GM21367 (cell line): ENCODE measurements at regions not wholly inside any gene's neighbourhood (a gene's known extent, or its start where the extent isn't known, plus 50 kb on each side); places are given as distances from the start of the nearest gene placed in this dataset.

Source experiments
- ATAC-seq: cut with Tn5 transposase; IDR thresholded peaks from one replicate; pipeline ENCODE4 v1.9.1; 2021; ENCODE audit not compliant: unreplicated experiment

DNA sequence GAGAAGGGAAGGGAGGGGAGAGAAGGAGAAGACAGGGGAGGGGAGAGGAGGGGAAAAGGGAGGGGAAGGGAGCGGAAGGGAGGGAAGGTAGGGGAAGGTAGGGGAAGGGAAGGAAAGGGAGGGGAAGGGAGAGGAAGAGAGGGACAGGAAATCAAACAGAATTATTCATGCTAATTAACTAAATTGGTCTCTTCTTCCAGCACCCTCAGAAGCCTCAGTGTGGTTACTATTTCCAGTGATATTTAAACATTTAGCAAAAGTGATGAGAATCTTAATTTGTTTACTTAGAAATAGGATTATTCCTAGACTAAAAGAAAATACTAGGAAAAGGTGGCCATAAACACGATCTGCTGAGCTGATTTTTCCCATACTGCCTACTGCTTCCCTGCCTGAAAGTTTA lies 193.1 kb upstream of the CPEB2 start:
- no peak for ATAC-seq

DNA sequence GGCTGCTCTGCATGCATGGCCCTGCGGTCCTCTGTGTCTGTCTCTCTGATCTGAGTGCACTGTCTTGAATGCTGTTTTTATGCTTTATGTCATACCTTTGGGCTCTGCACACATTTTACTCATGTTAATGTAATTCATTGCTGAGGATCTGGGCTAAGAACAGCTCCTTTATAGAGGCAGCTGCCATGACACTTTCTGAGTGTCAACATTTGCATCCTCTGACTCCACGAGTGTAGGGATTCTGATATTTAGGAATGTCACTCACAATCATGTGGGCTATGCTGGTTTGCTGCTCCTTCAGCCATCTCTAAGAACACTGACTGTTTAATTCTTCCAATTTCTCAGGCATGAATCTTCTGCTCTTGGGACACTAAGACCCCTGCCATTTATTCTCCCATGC lies 192.2 kb upstream of the CPEB2 start:
- ATAC-seq, result no peak

DNA sequence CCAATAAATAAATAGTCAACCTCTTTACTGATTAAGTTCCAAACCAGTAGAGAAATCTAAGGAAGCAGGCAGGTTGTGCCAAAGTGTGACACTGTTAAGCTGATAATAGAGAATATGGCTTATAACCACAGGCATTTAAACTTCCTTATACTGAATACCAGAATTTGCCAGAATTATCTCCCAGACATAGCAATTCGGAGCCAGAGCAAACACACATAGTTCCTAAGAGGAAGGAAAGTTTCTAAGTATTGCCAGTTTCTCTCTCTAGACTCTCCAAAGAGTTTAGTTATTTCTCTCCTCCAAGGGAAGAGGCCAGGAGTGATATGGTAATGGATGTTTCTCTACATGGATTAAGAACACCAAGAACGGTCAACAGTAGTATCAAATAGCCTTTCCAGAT lies 191.7 kb upstream of the CPEB2 start:
- ATAC-seq, result no peak

DNA sequence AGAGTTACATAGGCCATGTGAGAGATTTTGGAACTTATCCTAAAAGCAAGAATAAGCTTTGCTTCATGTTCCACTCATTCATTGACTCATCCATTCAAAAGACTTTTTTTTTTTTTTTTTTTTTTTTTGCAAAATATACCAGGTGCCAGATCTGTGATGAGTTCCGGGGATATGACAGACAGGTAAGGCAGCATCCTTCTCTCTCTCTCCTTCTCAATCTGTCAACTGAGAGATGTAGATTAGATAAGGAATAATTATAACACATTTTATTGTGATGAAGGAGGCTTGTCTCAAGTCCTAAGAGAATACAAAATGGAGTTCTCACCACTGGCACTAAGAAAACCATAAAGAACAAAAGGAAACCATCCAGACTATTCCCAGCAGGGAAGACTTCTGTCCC lies 190.2 kb upstream of the CPEB2 start:
- no peak for ATAC-seq

DNA sequence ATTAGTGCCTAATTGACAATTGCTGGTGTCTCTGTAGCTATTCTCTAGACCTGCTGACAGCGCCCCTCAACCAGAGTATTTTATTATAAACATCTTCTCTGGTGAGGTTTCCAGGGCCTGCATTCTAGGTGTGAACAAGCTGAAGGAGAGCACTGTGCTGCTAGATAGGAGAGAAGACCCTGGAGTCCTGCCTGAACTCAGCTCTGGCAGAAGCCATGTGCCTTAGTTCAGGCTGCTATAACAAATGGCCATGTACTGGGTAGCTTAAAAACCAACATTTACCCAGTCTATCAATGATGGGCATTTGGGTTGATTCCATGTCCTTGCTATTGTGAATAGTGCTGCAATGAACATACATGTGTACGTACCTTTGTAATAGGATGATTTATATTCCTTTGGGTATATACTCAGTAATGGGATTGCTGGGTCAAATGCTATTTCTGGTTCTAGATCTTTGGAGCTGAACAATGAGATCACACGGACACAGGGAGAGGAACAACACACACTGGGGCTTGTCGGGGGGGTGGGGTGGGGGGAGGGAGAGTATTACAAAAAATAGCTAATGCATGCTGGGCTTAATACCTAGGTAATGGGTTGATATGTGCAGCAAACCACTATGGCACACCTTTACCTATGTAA lies 185.5 kb upstream of the CPEB2 start:
- ATAC-seq, result no peak

DNA sequence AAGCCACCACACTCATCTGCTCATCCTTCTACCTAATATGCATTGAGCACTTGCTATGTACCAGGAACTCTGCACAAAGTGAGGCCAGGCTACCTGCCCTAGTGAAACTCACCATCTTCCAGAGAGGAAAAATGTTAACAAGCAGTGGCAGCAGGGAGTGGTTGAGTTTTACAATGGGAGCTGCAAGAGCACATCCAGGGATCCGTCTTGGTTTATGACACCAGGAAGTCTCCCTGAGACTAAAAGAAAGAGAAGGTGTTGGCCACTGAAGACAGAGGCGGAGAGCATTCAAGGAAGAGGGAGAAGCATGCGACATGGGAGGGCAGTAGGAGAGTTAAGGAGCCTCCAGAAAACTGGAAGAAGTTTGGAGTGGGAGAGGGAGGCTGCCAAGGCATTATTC lies 178.1 kb upstream of the CPEB2 start:
- ATAC-seq, result no peak

DNA sequence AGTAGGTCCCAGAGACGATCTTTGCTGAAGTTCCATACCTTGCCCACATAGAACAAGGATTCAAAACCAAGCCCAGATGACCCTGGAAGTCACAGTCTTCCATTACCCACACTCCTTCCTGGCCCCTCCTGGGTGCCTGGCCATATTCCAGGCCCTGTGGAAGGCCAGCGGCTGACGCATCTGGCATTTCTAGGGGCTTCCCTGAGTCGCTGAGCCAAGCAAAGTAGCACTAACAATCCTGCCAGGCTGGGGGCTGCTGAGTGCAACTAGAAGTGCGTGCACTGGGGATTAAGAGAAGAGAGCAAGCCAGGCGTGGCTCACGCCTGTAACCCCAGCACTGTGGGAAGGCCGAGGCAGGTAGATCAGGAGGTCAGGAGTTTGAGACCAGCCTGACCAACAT lies 175.2 kb upstream of the CPEB2 start:
- ATAC-seq, result no peak

DNA sequence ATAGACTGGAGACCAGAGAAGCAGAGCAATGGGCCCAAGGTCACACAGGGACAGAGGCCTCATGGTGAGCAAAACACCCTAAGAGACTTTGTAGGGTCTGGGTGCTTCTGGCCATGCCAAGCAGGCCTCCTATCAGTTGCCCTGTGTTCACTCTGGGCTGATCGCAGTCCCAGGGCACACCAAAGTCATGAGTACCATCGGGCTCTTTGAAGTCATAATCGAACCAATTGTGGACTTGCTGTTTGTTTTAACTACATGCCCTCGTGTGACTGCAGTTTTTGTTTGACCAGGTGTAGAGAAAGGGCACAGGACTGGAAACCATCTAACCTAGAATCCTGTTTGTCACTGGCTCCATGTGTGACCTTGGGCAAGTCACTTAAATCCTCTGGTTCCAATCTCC lies 172.5 kb upstream of the CPEB2 start:
- ATAC-seq, result no peak

DNA sequence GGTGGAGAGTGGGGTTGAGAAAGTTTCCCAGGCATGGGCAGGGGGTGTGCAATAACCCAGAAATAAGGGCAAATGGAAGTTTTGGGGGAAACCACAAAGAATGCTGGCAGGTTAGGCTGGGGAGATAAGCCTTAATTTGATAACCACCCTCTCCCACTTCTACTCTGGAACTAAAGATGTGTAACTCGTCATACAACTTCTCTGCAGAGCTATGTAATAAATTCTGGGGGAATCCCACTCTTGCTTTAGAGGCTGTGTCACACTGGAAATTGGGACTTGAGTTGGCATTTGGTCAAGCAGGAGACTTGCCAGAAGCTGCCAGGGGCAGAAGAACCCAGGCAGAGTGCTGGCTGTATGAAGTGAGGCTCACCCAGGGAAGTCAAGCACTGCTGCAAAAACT lies 170.9 kb upstream of the CPEB2 start:
- ATAC-seq, result no peak

DNA sequence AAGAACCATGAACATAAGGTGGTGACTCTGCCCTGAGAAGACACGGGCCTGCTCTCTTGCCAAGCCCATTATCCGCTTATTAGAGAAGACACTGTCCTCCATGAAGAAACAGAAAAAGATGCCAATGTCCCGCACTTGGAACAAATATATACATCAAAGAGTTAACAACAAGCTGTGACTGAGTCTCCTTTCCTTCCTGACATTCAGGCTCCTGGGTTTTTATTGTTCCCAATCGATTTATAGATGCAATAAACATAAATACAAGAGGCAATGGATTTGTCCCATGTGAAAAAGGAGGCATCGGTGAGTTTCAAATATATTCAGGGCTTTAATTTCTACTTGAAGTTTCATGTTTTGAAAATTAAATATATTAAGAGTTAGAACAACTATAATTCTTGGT lies 169.2 kb upstream of the CPEB2 start:
- no peak for ATAC-seq

DNA sequence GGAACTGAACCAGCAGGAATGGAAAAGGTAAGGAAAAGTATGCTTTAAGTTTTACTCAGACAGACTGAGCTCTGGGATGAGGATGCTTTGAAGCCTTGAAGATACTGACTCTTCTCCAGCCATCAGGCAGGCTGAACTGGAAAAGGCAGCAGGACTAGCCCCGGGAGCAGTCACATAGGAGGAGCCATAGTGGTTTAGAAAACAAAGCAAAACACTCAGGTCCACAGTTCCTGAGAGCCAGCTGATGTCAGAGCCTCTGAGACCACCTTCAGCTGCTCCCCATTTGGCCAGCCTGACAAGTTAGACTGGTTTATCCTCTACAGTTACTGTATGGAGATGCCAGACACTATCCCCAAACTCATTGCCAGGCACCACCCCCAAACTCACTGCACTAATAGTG lies 167.9 kb upstream of the CPEB2 start:
- ATAC-seq, result no peak

DNA sequence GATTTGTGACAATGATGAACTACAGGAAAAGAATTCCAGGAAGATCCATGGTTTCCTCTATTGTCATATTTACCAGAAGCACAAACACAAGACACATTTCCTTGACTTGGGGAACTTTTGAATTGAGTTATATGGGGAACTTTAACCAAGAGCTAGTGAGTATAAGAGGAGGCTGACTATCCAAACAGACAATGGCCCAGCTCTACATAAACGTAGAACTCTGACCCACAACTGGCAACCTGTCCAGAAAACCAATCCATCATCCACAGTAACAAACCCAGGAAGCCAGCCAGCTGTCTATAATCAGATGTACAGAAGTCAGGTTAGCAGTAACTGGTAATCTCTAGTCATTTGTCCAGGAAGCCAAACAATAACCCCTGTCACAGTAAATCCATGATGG lies 167.0 kb upstream of the CPEB2 start:
- ATAC-seq, result no peak

DNA sequence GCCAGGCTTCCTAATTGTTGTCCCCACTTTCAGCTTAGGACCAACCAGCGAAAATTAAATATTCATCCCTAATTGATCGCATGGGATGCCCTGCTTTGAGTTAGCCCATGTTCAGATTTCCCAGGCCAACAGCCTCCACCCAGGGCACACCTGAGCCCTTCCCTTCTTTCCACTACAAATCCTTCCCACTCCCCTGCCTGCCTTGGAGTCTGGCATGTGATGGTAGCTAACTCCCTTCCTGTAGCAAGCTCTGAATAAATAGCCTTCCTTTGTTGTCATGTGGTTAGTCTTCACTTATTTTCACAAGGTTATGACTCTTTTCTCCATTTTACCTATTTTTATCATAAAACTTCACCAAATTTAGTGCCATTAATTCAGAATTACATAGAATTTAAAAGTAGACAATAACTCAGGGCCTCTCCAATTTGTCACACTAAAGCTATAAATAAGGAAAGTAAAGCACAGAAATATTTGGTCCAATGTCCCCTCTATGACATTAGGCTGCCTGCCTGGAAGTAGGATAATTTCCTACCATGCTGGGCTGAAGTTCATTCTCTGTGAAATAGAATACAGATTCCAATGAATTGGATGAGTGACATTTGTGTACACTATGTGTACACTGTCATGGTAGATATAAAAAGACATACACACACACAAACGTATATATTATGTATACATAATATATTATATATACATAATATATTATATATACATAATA lies 166.4 kb upstream of the CPEB2 start:
- no peak for ATAC-seq

DNA sequence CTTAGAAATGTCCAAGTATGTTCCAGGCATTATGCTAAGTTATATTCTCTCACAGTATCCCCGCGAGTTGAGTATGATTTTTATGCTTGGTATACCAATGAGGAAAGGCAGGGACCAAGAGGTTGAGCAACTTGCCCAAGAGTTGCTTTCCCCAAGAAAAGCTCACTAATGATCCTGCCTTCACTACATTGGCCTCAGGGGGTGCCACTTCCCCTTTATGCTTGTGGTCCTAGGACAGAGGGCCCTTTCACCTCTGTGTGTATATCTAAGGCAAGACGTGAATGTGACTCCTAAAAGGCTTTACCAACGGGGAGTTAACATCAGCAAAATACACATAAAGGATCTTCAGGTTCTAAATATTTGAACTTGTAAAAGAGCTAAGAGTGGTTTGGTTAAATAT lies 164.4 kb upstream of the CPEB2 start:
- no peak for ATAC-seq

DNA sequence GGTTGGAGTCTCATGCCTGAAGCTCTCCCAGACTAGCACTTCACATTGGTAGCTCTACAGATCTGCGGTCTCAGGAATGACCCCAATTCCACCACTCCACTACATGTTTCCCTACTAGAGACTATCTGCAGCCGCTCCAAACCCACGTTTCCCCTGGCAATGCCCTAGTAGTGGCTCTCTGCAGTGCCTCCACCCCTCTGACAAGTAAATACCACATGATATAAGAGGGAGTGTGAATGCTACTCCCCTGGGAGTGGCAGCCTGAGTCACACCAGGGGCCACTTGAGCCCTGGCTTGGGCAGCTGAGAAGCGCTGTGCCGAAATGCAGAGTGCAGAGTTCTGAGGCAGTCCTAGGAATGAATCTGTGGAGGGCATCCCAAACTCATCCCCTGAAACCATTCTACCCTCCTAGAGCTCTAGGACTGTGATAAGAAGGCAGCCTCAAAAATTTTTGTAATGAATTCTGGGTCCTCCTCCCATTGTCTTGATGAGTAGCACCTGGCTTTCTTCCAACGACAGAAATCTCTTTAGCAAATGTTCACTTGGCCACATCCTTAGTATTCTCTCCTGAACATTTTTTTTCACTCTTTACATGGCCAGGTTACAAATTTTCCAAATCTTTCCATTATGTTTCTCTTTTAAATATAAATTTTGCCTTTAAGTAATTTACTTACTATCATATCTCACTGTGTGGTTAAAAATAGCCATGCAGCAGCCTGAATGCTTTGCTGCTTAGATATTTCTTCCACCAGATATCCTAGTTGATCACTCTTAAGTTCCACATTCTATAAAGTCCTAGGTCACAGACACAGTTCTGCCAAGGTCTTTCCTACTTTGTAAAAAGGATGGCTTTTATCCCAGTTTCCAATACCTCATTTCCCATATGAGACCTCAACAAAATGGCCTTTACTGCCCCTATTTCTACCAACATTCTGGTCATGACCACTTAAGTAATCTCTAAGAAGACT lies 160.2 kb upstream of the CPEB2 start:
- no peak for ATAC-seq

DNA sequence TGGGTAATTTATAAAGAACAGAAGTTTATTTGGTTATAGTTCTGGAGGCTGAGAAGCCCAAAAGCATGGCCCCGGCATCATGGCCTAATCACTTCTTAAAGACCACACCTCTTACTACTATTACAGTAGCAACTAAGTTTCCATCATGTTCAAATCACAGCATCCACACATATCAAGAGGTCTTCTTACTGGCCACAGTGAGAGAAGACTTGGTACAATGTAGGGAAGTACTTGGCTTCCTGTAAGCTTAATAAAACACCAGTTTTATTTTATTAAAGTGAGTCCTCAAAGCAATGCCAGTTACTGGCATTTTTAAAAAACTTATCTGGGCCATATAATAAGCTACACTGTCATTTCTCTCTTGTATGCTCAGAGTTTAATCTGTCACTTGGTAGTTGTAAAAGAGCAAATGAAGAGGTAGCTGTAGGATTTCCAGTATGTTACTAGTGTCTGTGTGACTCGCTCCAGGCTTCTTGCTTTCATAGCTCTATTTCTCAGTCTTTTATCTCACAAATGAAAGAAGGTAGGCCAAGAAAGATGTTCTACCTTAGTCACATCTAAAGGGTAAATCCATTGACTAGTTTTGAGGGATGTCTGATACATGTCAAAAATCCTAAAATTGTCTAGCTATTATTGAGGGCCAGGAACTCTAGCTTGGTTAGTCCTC lies 159.2 kb upstream of the CPEB2 start:
- no peak for ATAC-seq

DNA sequence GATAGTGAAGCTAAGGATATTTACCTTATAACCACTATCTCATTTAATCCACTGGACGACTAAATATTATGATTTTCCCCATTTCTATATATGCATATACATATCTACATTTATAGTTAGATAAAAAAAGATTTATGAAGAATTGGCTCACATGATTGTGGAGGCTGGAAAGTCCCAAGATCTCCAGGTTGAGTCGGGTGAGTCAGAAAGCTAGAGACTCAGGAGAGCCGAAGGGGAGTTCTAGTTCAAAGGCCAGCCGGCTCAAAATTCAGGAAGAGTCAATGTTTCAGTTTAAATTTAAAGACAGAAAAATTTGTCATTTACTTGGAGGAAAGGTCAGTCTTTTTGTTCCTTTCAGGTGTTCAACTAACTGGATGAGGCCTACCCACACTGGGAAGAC lies 158.2 kb upstream of the CPEB2 start:
- ATAC-seq, result no peak

DNA sequence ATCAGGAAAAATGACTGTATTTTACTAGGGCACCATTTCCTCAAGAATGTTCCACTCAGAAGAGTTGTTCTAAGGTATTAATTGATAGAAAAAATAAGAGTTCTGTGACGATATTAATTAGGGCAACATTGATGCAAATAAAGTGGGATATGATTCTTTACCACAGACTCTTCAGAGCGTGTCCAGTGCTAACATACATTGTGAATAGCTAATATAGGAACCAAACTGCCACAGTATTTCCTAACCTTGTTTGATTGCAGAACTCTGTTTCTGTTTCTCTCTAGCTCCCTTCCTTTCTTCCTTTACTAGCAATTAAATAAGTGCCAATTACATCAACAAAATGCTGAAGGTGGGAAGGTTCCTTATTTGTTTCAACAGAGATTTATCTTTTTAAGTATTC lies 154.1 kb upstream of the CPEB2 start:
- ATAC-seq, result no peak

DNA sequence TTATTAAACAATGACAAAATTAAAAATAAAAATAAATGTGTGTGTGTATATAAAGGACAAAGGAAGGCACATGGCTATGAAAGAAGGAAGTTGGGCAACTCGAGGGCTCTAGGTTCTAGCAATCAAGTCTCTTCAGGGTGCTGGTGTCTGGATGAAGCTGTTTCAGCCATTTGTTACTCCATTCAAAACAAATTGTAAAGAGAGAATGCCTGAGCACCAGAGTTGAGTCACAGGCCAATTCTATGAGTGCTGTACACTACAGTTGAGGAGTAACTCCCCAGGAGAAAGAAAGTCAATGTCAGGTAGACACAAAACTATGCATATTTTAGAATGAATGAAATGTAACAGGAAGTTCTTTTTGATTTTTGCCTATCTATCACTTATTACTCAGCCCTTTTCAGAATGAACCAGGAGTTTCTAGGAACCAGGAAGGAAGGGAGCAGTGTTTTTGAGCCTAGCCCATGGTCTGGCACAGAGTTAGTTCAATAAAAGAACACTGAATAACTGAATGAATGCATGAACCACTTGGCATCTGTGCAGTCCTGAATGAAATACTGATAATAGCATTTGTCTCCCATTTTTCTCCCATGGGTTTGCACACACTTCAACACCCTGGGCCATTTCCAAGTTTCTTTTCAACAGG lies 151.7 kb upstream of the CPEB2 start:
- no peak for ATAC-seq

DNA sequence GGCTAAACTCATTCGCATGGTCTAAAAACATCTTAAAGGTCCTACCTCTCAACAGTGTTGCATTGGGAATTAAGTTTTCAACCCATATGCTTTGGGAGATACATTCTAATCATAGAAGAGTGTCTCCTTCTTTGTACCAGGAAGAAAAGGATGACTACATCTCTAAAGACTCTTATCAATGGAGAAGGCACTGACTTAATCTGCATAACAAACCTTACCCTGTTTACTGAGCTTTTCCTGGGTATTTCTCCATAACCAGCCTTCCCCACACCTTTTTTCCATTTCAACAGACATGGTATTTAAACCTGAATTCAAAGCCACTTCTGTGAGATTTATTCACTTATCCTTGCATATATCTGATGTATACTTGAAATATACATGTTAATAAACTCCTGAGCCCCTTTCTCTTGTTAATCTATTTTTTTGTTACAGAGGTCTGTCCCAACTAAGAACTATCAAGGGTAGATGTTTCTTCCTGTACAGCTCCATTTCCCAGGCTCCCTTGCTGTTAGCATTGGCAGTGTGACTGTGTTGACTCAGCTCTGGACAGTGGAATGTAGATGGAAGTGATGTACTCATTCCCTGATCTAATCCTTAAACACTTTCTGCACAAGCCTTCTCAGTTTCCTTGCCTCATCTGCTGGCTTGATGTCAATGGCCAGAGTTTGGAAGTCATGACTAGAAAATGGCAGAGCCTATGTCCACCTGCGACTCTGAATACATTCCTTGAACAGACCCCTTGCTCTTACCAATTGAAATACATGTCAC lies 148.9 kb upstream of the CPEB2 start:
- ATAC-seq, result no peak
